ENCODE measurements at regions not wholly inside any gene's neighbourhood (a gene's known extent, or its start where the extent isn't known, plus 50 kb on each side); places are given as distances from the start of the nearest gene placed in this dataset.
"Not testable (repeated sequence)": the region's sequence is repeated elsewhere in the genome, so short reads cannot be mapped to it uniquely, and the experiment has no call there.

GRCh38 chr18:78433562-78433961, 546.1 kb upstream of the SALL3 start:
- H3K4me3 Mint-ChIP-seq = no peak overlapping the region
- no peak overlapping the region for H3K27ac Mint-ChIP-seq
- H3K36me3 Mint-ChIP-seq (ENCODE audit: low read depth) = no peaks in the 10 kb centered on the region
- ATAC-seq (replicated peaks) = no peak
- peaks cover 3% of the 10 kb centered on the region for H3K9me3 Mint-ChIP-seq
- no peaks in the 10 kb centered on the region for H3K4me1 Mint-ChIP-seq
- no peaks in the 10 kb centered on the region for H3K27me3 Mint-ChIP-seq

GRCh38 chr18:78436110-78436509, 543.5 kb upstream of the SALL3 start:
- no peak for ATAC-seq (replicated peaks)
- no peaks in the 10 kb centered on the region for H3K36me3 Mint-ChIP-seq (ENCODE audit: low read depth)
- H3K27me3 Mint-ChIP-seq = no peaks in the 10 kb centered on the region
- H3K27ac Mint-ChIP-seq = no peak overlapping the region
- H3K4me3 Mint-ChIP-seq = no peak overlapping the region
- H3K4me1 Mint-ChIP-seq = no peaks in the 10 kb centered on the region
- peaks cover 7% of the 10 kb centered on the region for H3K9me3 Mint-ChIP-seq

DNA sequence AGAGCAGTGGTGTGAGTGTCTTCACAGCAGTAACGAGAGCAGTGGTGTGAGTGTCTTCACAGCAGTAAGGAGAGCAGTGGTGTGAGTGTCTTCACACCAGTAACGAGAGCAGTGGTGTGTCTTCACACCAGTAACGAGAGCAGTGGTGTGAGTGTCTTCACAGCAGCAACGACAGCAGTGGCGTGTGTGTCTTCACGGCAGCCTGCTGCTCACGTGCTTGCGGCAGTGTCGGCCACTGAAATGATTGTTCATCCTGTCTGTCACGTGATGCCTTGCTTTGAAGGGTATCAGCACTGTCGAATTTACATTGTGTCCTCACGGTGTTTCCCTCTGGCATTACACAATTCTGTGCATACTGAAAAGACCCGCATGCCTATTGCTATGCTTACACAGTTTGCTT, 541.4 kb upstream of the SALL3 start:
- not testable (repeated sequence) for H3K9me3 Mint-ChIP-seq; H3K27me3 Mint-ChIP-seq; H3K4me1 Mint-ChIP-seq; ATAC-seq (replicated peaks); H3K36me3 Mint-ChIP-seq (ENCODE audit: low read depth); H3K27ac Mint-ChIP-seq; H3K4me3 Mint-ChIP-seq

DNA sequence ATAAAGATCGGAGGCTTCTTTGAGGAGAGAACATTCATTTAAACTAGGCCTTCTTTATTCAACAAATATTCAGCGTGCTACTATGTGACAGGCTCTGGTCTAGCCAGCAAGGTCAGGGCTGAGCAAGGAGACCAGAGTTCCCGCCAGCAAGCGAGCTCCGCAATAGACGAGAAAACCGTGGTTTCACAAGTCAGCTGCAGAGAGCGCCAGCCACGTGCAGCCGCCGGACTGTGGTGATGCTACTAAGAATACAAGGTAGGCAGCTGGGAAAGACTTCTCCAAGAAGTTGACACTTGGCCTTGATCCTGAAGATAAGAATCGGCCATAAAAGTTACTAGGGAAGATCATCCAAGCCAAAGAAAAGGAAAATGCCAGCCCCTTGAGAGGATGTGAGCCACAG, 533.7 kb upstream of the SALL3 start:
- no peak overlapping the region for H3K27ac Mint-ChIP-seq
- H3K4me3 Mint-ChIP-seq = no peak overlapping the region
- no peaks in the 10 kb centered on the region for H3K4me1 Mint-ChIP-seq
- H3K27me3 Mint-ChIP-seq = no peaks in the 10 kb centered on the region
- no peak for ATAC-seq (replicated peaks)
- peaks cover 2% of the 10 kb centered on the region for H3K9me3 Mint-ChIP-seq
- H3K36me3 Mint-ChIP-seq (ENCODE audit: low read depth) = no peaks in the 10 kb centered on the region

DNA sequence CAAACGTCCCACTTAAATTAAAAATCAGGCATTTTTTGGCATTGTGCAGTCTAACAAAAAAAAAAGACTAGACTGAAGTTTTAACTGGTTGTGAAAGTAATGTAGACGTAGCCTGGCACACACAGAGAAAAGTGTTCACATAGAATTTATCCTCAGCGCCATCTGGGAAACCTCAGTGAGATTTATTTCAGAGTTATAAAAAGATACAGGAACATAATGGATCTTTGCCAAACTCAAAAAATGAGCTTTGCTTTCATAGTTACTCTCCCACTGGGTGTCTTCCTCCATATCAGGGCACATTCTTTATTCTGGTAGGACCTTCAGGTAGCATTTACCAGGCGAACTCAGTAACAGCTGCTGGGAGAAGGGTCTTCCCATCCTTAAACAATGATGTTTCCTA, 532.4 kb upstream of the SALL3 start:
- ATAC-seq (replicated peaks) = no peak
- no peaks in the 10 kb centered on the region for H3K9me3 Mint-ChIP-seq
- no peaks in the 10 kb centered on the region for H3K36me3 Mint-ChIP-seq (ENCODE audit: low read depth)
- no peaks in the 10 kb centered on the region for H3K4me1 Mint-ChIP-seq
- no peak overlapping the region for H3K4me3 Mint-ChIP-seq
- no peaks in the 10 kb centered on the region for H3K27me3 Mint-ChIP-seq
- no peak overlapping the region for H3K27ac Mint-ChIP-seq

GRCh38 chr18:78448106-78448505, 531.5 kb upstream of the SALL3 start:
- no peaks in the 10 kb centered on the region for H3K27me3 Mint-ChIP-seq
- no peaks in the 10 kb centered on the region for H3K36me3 Mint-ChIP-seq (ENCODE audit: low read depth)
- H3K4me3 Mint-ChIP-seq = no peak overlapping the region
- no peak for ATAC-seq (replicated peaks)
- no peak overlapping the region for H3K27ac Mint-ChIP-seq
- H3K9me3 Mint-ChIP-seq = no peaks in the 10 kb centered on the region
- no peaks in the 10 kb centered on the region for H3K4me1 Mint-ChIP-seq

DNA sequence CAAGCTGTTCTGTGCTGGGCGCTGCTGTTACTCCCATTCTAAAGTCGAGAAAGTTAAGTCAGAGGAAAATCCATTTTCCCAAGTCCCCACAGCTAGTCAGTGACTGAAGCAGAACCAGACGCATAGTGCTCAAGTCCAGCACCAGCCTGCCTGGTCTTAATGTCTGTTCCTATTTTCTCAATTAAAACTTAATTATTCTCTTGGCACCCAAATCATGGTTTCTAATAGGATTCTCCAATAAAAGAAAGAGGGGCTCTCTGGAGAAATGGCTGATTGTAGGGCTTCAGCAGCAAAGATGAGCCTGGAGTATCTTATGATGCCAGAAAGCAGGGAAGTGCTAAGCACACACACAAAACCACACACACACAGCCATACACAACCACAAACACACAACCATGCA, 531.0 kb upstream of the SALL3 start:
- Mint-ChIP-seq H3K27ac (no peak overlapping the region), H3K36me3 (ENCODE audit: low read depth) (no peaks in the 10 kb centered on the region), H3K4me1 (no peaks in the 10 kb centered on the region), H3K4me3 (no peak overlapping the region), H3K9me3 (no peaks in the 10 kb centered on the region), H3K27me3 (no peaks in the 10 kb centered on the region)
- no peak for ATAC-seq (replicated peaks)

DNA sequence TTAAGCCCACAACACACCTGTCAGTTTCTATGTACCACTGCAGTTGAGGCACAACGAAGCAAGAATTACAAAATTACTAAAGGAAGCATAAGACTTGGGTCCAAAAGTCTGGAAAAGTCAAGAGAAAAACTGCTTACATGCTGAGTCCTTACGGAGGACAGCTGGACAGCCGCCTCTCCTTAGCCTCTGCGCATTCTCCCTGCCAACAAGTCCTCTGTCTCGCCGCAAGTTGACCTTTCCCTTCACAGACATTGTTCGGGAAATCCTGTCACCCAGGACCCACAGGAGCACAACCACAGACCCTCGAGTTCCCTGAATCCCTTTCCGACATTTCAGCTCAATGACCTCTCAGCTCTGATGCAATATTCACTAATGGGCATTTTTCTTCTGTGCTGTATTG, 525.4 kb upstream of the SALL3 start:
- Mint-ChIP-seq H3K27me3 (no peaks in the 10 kb centered on the region), H3K4me3 (no peak overlapping the region), H3K27ac (no peak overlapping the region), H3K9me3 (no peaks in the 10 kb centered on the region), H3K36me3 (ENCODE audit: low read depth) (no peaks in the 10 kb centered on the region), H3K4me1 (no peaks in the 10 kb centered on the region)
- ATAC-seq (replicated peaks) = no peak

DNA sequence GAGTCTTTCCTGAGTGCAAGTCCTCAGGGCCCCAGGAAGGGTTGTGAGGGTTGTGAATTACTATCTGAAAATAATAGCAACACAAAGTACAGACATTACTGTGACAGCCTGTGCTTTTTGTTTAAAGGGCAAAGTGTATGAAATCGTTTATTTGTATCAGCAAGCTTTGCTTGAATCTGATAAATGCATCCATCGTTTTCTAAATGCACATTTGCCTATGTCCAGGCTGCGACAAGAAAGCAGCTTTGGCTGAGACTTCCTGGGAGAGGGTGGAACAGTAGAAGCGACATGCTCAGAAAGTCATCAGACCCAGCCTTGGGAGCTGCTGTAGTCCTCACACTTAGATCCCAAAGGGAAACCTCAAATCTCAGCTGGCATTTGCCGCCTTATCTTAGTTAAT, 524.2 kb upstream of the SALL3 start:
- Mint-ChIP-seq H3K36me3 (ENCODE audit: low read depth) (no peaks in the 10 kb centered on the region), H3K27ac (no peak overlapping the region), H3K9me3 (no peaks in the 10 kb centered on the region), H3K4me1 (no peaks in the 10 kb centered on the region), H3K4me3 (no peak overlapping the region), H3K27me3 (no peaks in the 10 kb centered on the region)
- ATAC-seq (replicated peaks) = no peak

DNA sequence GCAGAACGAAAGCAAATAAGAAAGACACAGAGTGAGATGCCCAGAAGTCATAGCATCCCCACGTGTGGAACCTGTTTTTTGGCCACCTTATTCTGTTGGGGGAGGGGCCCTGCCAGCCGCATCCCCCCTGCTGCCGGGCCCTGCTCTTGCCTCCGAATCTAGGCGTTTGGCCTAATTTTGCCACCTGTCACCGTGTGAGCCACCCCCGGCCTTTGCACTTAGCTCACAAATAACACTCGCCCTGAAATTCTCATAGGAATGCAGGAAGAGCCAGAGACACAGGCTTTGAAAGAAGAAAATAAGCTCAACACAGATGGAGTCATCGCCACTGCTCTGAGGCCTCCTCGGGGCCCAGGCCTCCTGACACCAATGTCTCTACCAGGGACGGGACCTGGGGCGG, 522.6 kb upstream of the SALL3 start:
- no peaks in the 10 kb centered on the region for H3K36me3 Mint-ChIP-seq (ENCODE audit: low read depth)
- no peak overlapping the region for H3K27ac Mint-ChIP-seq
- ATAC-seq (replicated peaks) = no peak
- H3K4me1 Mint-ChIP-seq = no peaks in the 10 kb centered on the region
- H3K4me3 Mint-ChIP-seq = no peak overlapping the region
- H3K27me3 Mint-ChIP-seq = no peaks in the 10 kb centered on the region
- H3K9me3 Mint-ChIP-seq = peaks cover 6% of the 10 kb centered on the region

DNA sequence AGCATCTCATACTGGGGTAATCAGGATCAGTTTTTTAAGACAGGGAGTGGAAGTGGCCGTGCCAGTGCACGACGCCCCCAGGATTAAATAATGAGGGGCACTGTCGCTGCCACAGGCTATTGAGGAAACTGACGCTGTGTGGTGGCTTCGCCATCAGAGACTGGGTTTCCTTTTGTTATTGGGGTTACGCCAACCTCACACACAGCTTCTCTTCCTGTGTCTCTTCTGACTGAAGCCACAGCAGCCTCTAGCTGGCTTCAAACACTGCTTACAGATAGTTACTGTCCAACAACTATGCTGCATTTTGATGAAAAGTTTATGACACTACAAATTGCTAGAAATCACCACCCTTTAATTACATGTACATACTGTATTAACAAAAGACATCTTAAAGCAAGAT, 521.9 kb upstream of the SALL3 start:
- Mint-ChIP-seq H3K36me3 (ENCODE audit: low read depth) (no peaks in the 10 kb centered on the region), H3K27me3 (no peaks in the 10 kb centered on the region), H3K4me1 (no peaks in the 10 kb centered on the region), H3K9me3 (peaks cover 7% of the 10 kb centered on the region), H3K4me3 (no peak overlapping the region), H3K27ac (no peak overlapping the region)
- ATAC-seq (replicated peaks) = no peak

DNA sequence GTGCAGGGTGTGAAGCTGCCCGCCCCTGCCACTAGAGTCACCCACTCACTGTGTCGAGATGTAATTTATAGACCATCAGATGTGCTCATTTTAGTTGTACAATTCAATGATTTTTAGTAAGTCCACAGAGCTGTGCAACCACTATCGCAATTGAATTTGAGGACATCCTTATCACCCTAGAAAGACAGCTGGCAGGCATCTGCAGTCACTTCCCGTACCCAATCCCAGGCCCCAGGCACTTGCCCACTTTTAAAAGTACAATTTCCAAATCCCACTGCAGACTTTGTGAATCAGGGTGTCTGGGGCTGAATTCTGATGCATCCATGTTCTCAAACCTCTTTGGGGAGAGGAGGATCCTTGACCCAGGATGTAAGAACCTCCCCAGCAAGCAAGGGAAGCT, 521.3 kb upstream of the SALL3 start:
- Mint-ChIP-seq H3K9me3 (peaks cover 7% of the 10 kb centered on the region), H3K27me3 (no peaks in the 10 kb centered on the region), H3K4me1 (no peaks in the 10 kb centered on the region), H3K4me3 (no peak overlapping the region), H3K27ac (no peak overlapping the region), H3K36me3 (ENCODE audit: low read depth) (no peaks in the 10 kb centered on the region)
- ATAC-seq (replicated peaks) = no peak

DNA sequence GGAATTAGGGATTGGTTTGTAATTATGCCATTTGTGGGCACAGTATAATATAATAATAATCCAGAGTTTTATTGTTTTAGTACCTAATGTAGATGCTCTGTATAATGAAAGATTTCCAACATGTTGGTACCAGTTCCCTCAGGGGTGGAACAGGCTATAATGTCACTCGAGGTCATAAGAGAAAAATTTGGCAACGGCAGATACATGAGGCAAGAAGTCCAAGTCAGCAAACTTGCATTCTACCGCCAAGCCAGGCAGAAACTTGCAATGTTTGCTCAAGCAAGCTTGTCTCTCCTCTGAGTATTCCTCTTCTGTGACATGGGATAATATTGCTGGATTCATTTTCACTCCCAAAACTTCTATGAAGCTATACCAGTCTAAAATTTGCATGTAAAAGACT, 520.0 kb upstream of the SALL3 start:
- Mint-ChIP-seq H3K36me3 (ENCODE audit: low read depth) (no peaks in the 10 kb centered on the region), H3K9me3 (peaks cover 9% of the 10 kb centered on the region), H3K4me3 (no peak overlapping the region), H3K27ac (no peak overlapping the region), H3K4me1 (no peaks in the 10 kb centered on the region), H3K27me3 (no peaks in the 10 kb centered on the region)
- no peak for ATAC-seq (replicated peaks)

DNA sequence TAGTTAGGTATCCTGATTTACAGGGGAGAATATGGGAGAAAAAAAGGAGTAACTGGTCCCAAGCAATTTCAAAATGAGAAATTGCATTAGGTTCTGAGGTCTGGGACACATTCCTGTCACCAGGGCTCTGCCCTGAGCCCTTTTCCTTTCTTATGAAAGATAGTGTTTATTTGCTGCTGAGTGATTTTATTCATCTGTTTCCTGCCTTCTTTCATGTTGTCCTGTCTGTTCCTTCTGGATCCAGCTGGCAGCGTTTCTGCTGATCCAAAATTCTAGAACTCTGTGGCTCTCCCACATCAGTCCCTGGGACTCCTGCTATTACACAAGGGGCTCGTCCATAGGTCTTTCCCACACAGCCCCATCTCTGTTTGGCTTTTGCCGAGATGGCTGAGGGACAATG, 519.1 kb upstream of the SALL3 start:
- ATAC-seq (replicated peaks) = no peak
- no peaks in the 10 kb centered on the region for H3K4me1 Mint-ChIP-seq
- no peaks in the 10 kb centered on the region for H3K27me3 Mint-ChIP-seq
- H3K9me3 Mint-ChIP-seq = peaks cover 12% of the 10 kb centered on the region
- no peak overlapping the region for H3K27ac Mint-ChIP-seq
- no peak overlapping the region for H3K4me3 Mint-ChIP-seq
- no peaks in the 10 kb centered on the region for H3K36me3 Mint-ChIP-seq (ENCODE audit: low read depth)

GRCh38 chr18:78473563-78473962, 506.1 kb upstream of the SALL3 start:
- ATAC-seq (replicated peaks) = no peak
- Mint-ChIP-seq H3K9me3 (peaks cover 4% of the 10 kb centered on the region), H3K36me3 (ENCODE audit: low read depth) (no peaks in the 10 kb centered on the region), H3K27ac (no peak overlapping the region), H3K4me3 (no peak overlapping the region), H3K4me1 (no peaks in the 10 kb centered on the region), H3K27me3 (peaks cover 3% of the 10 kb centered on the region)

GRCh38 chr18:78477840-78478239, 501.8 kb upstream of the SALL3 start:
- no peak overlapping the region for H3K4me3 Mint-ChIP-seq
- H3K4me1 Mint-ChIP-seq = no peaks in the 10 kb centered on the region
- no peaks in the 10 kb centered on the region for H3K9me3 Mint-ChIP-seq
- H3K36me3 Mint-ChIP-seq (ENCODE audit: low read depth) = no peaks in the 10 kb centered on the region
- ATAC-seq (replicated peaks) = no peak
- H3K27me3 Mint-ChIP-seq = peaks cover 4% of the 10 kb centered on the region
- H3K27ac Mint-ChIP-seq = no peak overlapping the region

Data from activated T-helper 17 cell treated with anti-CD3 and anti-CD28 coated beads, Interleukin-2, amount 50 U/mL, for 72 hours (primary cell).